Esophagus squamous epithelium (tissue), 5 donors: ENCODE measurements at regions not wholly inside any gene's neighbourhood (a gene's known extent, or its start where the extent isn't known, plus 50 kb on each side); places are given as distances from the start of the nearest gene placed in this dataset.

Experiments used
- DNase-seq: peaks from one replicate; lab custom pipeline; 2025; lab: John Stamatoyannopoulos, UW
- H3K27ac ChIP-seq, 4 donors: fragments of 200-600 bp; sonication (generic); one replicate each; pipeline ENCODE4 v1.5.1; 2016 to 2019; ENCODE audit warnings: mild to moderate bottlenecking in 1 of 4
- H3K27me3 ChIP-seq, 4 donors: fragments of 200-600 bp; sonication (generic); 1 replicate in 3 of 4; 2 replicates in 1 of 4; pipeline versions ENCODE4 v1.5.1 to v1.6.0; 2017 to 2021; ENCODE audit warnings: antibody characterized with exemption in 1 of 4
- H3K36me3 ChIP-seq, 3 donors: fragments of 200-600 bp; sonication (generic); one replicate each; pipeline ENCODE4 v1.5.1; 2016 to 2019
- H3K4me1 ChIP-seq, 3 donors: fragments of 200-600 bp; sonication (generic); one replicate each; pipeline ENCODE4 v1.5.1; 2017 to 2019
- H3K4me3 ChIP-seq, 4 donors: fragments of 200-600 bp; sonication (generic); 1 replicate in 3 of 4; 2 replicates in 1 of 4; pipeline ENCODE4 v1.5.1; 2016 to 2019; ENCODE audit warnings: mild to moderate bottlenecking in 2 of 4, moderate library complexity in 1 of 4
- H3K9me3 ChIP-seq, 3 donors: fragments of 200-600 bp; sonication (generic); one replicate each; pipeline ENCODE4 v1.5.1; 2016 to 2019
- CTCF ChIP-seq, 6 experiments: fragments of 450-650 bp in 4 of 6; fragments of 200-600 bp in 2 of 6; sonication (generic) in 2 of 6; IDR thresholded peaks; one replicate each; pipeline ENCODE4 v1.5.1; 2016 to 2019; ENCODE audit warnings: antibody characterized with exemption in 6 of 6, mild to moderate bottlenecking in 4 of 6, moderate library complexity in 4 of 6
- POLR2A ChIP-seq, 4 donors: fragments of 450-650 bp; IDR thresholded peaks; one replicate each; pipeline ENCODE4 v1.6.1; 2017; ENCODE audit warnings: antibody characterized with exemption in 4 of 4, mild to moderate bottlenecking in 4 of 4, moderate library complexity in 3 of 4
- WGBS, 2 donors: methylation state at CpG; one replicate each; pipeline ENCODE4 v1.1.5; 2018; 5-methylcytosine and 5-hydroxymethylcytosine counted together
- intact Hi-C: fragments of 100-400 bp; cut with DNase I; formaldehyde crosslinking; loops from one replicate; pipeline ENCODE4 v1.15.0; 2022
- donor health status: DM: yes; HTN: yes; CAD: no.

- no peak for DNase-seq
- WGBS, 2 donors, result 59 to 78% methylated on average over 6 of the region's 6 CpGs
- Histone ChIP-seq H3K9me3 (no peaks in the 10 kb centered on the region), H3K27me3 (no peaks in the 10 kb centered on the region), H3K36me3 (no peaks in the 10 kb centered on the region), H3K4me3 (no peak overlapping the region), H3K27ac (no peak overlapping the region), H3K4me1 (no peaks in the 10 kb centered on the region)
- intact Hi-C loops, result no loop called here
- no peak for TF ChIP-seq CTCF (IDR thresholded peaks at IDR 0.05)
- TF ChIP-seq POLR2A (IDR thresholded peaks at IDR 0.05), result no peak
Measured at GRCh38 chr7:54864663-54865062, 105.7 kb upstream of the SEC61G start.

- Histone ChIP-seq H3K9me3 (no peaks in the 10 kb centered on the region), H3K36me3 (no peaks in the 10 kb centered on the region), H3K4me1 (no peaks in the 10 kb centered on the region), H3K4me3 (no peak overlapping the region), H3K27me3 (no peaks in the 10 kb centered on the region), H3K27ac (no peak overlapping the region)
- 47 to 60% methylated on average over 1 of the region's 1 CpG for WGBS, 2 donors
- intact Hi-C loops, result no loop called here
- no peak for DNase-seq
- TF ChIP-seq POLR2A (IDR thresholded peaks at IDR 0.05), result no peak
- TF ChIP-seq CTCF (IDR thresholded peaks at IDR 0.05), result no peak
Measured at GRCh38 chr7:54869523-54869922, 110.5 kb upstream of the SEC61G start.

- 32 to 37% methylated on average over 1 of the region's 1 CpG for WGBS, 2 donors
- Histone ChIP-seq H3K27ac (no peak overlapping the region), H3K4me3 (no peak overlapping the region), H3K9me3 (no peaks in the 10 kb centered on the region), H3K27me3 (no peaks in the 10 kb centered on the region), H3K36me3 (no peaks in the 10 kb centered on the region), H3K4me1 (no peaks in the 10 kb centered on the region)
- no peak for TF ChIP-seq POLR2A (IDR thresholded peaks at IDR 0.05)
- TF ChIP-seq CTCF (IDR thresholded peaks at IDR 0.05), result no peak
- intact Hi-C loops, result no loop called here
- no peak for DNase-seq
Measured at GRCh38 chr7:54874804-54875203, 115.8 kb upstream of the SEC61G start.

- intact Hi-C loops, result no loop called here
- no peaks in the 10 kb centered on the region for H3K27me3 ChIP-seq
- H3K27ac ChIP-seq, result no peak overlapping the region
- H3K36me3 ChIP-seq, result no peaks in the 10 kb centered on the region
- no peak overlapping the region for H3K4me3 ChIP-seq
- no peak for DNase-seq
- H3K9me3 ChIP-seq, result no peaks in the 10 kb centered on the region
- TF ChIP-seq CTCF (IDR thresholded peaks at IDR 0.05), result peak in 2 of 6 experiments; percentile 19 to 43
- TF ChIP-seq POLR2A (IDR thresholded peaks at IDR 0.05), result no peak
- WGBS, 2 donors, result 35 to 52% methylated on average over 2 of the region's 2 CpGs
- no peaks in the 10 kb centered on the region for H3K4me1 ChIP-seq
Measured at GRCh38 chr7:54877683-54878082, 118.7 kb upstream of the SEC61G start.

GRCh38 chr7:54878339-54878738 is 119.3 kb upstream of the SEC61G start:
- intact Hi-C loops, result no loop called here
- WGBS, 2 donors, result 50 to 83% methylated on average over 1 of the region's 1 CpG
- Histone ChIP-seq H3K9me3 (no peaks in the 10 kb centered on the region), H3K4me1 (no peaks in the 10 kb centered on the region), H3K27me3 (no peaks in the 10 kb centered on the region), H3K36me3 (no peaks in the 10 kb centered on the region), H3K4me3 (no peak overlapping the region), H3K27ac (no peak overlapping the region)
- TF ChIP-seq POLR2A (IDR thresholded peaks at IDR 0.05) (no peak), CTCF (IDR thresholded peaks at IDR 0.05) (no peak)
- DNase-seq, result no peak
